B cell (primary cell): ENCODE measurements at regions not wholly inside any gene's neighbourhood (a gene's known extent, or its start where the extent isn't known, plus 50 kb on each side); places are given as distances from the start of the nearest gene placed in this dataset.

Experiments
- EZH2 ChIP-seq: IDR thresholded peaks from 2 replicates; pipeline ENCODE4 v1.6.1; 2012; ENCODE audit warnings: borderline replicate concordance, low read depth, mild to moderate bottlenecking, moderate library complexity, low read length; ENCODE audit not compliant: insufficient read depth, poor library complexity, severe bottlenecking
- TF ChIP-seq, protein P1 (sequence below): fragments of 200-600 bp; IDR thresholded peaks from one replicate; pipeline ENCODE4 v1.8.0; 2022; ENCODE audit warnings: antibody characterized with exemption, mild to moderate bottlenecking

DNA sequence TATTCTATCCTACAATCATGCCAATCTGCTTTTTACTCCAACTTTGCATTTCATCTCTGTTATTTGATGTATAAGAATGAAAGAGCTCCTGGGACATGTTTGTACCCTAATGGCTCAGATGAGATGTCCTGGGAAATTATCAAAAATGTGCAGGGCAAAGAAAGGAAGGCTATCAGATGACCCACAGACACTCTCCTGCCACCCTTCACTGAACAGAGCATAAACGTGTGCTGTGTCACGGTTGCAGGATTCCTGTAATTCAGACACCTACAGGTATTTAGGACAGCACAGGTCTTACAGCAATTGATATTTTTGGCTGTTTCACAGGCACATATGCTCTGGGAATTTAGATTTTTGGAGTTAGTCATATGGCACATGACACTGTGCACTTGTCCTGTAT lies 149.2 kb upstream of the GAS1 start:
- TF ChIP-seq EZH2, result no peak
- TF ChIP-seq, protein P1, sequence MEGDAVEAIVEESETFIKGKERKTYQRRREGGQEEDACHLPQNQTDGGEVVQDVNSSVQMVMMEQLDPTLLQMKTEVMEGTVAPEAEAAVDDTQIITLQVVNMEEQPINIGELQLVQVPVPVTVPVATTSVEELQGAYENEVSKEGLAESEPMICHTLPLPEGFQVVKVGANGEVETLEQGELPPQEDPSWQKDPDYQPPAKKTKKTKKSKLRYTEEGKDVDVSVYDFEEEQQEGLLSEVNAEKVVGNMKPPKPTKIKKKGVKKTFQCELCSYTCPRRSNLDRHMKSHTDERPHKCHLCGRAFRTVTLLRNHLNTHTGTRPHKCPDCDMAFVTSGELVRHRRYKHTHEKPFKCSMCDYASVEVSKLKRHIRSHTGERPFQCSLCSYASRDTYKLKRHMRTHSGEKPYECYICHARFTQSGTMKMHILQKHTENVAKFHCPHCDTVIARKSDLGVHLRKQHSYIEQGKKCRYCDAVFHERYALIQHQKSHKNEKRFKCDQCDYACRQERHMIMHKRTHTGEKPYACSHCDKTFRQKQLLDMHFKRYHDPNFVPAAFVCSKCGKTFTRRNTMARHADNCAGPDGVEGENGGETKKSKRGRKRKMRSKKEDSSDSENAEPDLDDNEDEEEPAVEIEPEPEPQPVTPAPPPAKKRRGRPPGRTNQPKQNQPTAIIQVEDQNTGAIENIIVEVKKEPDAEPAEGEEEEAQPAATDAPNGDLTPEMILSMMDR, result no peak
